HCT116 (cell line): ENCODE measurements at regions not wholly inside any gene's neighbourhood (a gene's known extent, or its start where the extent isn't known, plus 50 kb on each side); places are given as distances from the start of the nearest gene placed in this dataset.

ENCODE experiments used
- ATAC-seq: fragments of 200-7000 bp; cut with Tn5 transposase; 2 replicates; pipeline ENCODE4 v1.9.1; 2020; ENCODE audit warnings: mild to moderate bottlenecking, moderate library complexity
- BruUV-seq: library from RNA; stranded (reverse); fragments of 400-500 nt; replicated peaks from 2 replicates; lab custom pipeline; 2021; lab: Mats Ljungman, UMichigan
- CTCF ChIA-PET: fragments of 300-600 bp; sonication (Branson Sonifier 250); formaldehyde crosslinking; loops from one replicate; lab custom pipeline; 2021; ENCODE audit warnings: antibody characterized with exemption; lab: Charles Lee
- POLR2A ChIA-PET: fragments of 300-600, 350-600 bp; sonication (Branson Sonifier 250); formaldehyde crosslinking; loops from one replicate; lab custom pipeline; 2021; ENCODE audit warnings: antibody characterized with exemption; lab: Charles Lee
- RAD21 ChIA-PET, 2 experiments: fragments of 300-600 bp; sonication (Branson Sonifier 250); formaldehyde crosslinking; loops; one replicate each; lab custom pipeline; 2023; ENCODE audit warnings: low total read pairs in 2 of 2; ENCODE audit not compliant: uncharacterized antibody in 2 of 2, unreplicated experiment in 2 of 2, low non-redundant PET in 1 of 2; lab: Charles Lee
- DNase-seq: peaks from one replicate; pipeline ENCODE4 v3.0.0-alpha.2; 2010; ENCODE audit warnings: low read depth, low spot score
- H2AFZ ChIP-seq: fragments of 200-600 bp; shearing (Covaris generic), sonication (generic); 2 replicates; pipeline ENCODE4 v1.6.1; 2017; ENCODE audit warnings: low read depth, mixed run types, mixed read lengths, antibody characterized with exemption, low read length; ENCODE audit not compliant: poor library complexity, severe bottlenecking
- H3K27ac ChIP-seq: 2 replicates; pipeline ENCODE4 v1.5.1; 2012; ENCODE audit warnings: low read depth, low read length
- H3K27me3 ChIP-seq: fragments of 200-600 bp; sonication (generic); 2 replicates; pipeline ENCODE4 v1.6.1; 2016; ENCODE audit warnings: mixed run types, low read length, mixed read lengths; ENCODE audit not compliant: insufficient read depth
- H3K36me3 ChIP-seq, 2 experiments: fragments of 200-500 bp in 1 of 2; fragments of 200-600 bp in 1 of 2; sonication (Bioruptor generic) in 1 of 2; sonication (generic) in 1 of 2; 2 replicates each; pipeline versions ENCODE4 v1.5.1 to v1.6.1; 2014 to 2016; ENCODE audit warnings: low read length in 2 of 2, inconsistent platforms in 1 of 2, mixed read lengths in 1 of 2, mixed run types in 1 of 2; ENCODE audit not compliant: insufficient read depth in 2 of 2, control insufficient read depth in 1 of 2
- H3K4me1 ChIP-seq, 2 experiments: fragments of 200-600 bp in 1 of 2; sonication (generic) in 1 of 2; 2 replicates each; pipeline versions ENCODE4 v1.5.1 to v1.6.1; 2012 to 2017; ENCODE audit warnings: low read length in 2 of 2, inconsistent platforms in 1 of 2, mild to moderate bottlenecking in 1 of 2, mixed read lengths in 1 of 2, mixed run types in 1 of 2, moderate library complexity in 1 of 2; ENCODE audit not compliant: insufficient read depth in 2 of 2, control insufficient read depth in 1 of 2
- H3K4me2 ChIP-seq: fragments of 200-600 bp; sonication (generic); 2 replicates; pipeline ENCODE4 v1.6.1; 2017; ENCODE audit warnings: mixed run types, low read length, mixed read lengths
- H3K4me3 ChIP-seq, 2 experiments: fragments of 200-600 bp in 1 of 2; sonication (generic) in 1 of 2; replicated peaks in 1 of 2; 2 replicates each; pipeline ENCODE4 v1.5.1; 2011 to 2016; ENCODE audit warnings: low read length in 2 of 2, control low read depth in 1 of 2, low read depth in 1 of 2, mild to moderate bottlenecking in 1 of 2, mixed read lengths in 1 of 2, mixed run types in 1 of 2
- H3K79me2 ChIP-seq: fragments of 200-600 bp; sonication (generic); 2 replicates; pipeline ENCODE4 v1.6.1; 2017; ENCODE audit warnings: mild to moderate bottlenecking, mixed run types, low read length, moderate library complexity, mixed read lengths; ENCODE audit not compliant: insufficient read depth
- H3K9ac ChIP-seq: fragments of 200-600 bp; sonication (generic); 2 replicates; pipeline ENCODE4 v1.6.1; 2016; ENCODE audit warnings: low read length, mixed read lengths
- H3K9me2 ChIP-seq: fragments of 200-600 bp; sonication (generic), shearing (Covaris generic); 2 replicates; pipeline ENCODE4 v1.6.1; 2017; ENCODE audit warnings: mixed run types, mild to moderate bottlenecking, moderate library complexity; ENCODE audit not compliant: insufficient read depth
- H3K9me3 ChIP-seq, 2 experiments: fragments of 200-500 bp in 1 of 2; fragments of 200-600 bp in 1 of 2; sonication (Bioruptor generic) in 1 of 2; sonication (generic) in 1 of 2; 2 replicates each; pipeline ENCODE4 v1.6.1; 2014 to 2017; ENCODE audit warnings: low read length in 2 of 2, mixed read lengths in 2 of 2, inconsistent platforms in 1 of 2, low read depth in 1 of 2, mild to moderate bottlenecking in 1 of 2, mixed run types in 1 of 2, moderate library complexity in 1 of 2; ENCODE audit not compliant: control insufficient read depth in 1 of 2, insufficient read depth in 1 of 2
- H4K20me1 ChIP-seq: fragments of 200-600 bp; sonication (generic), shearing (Covaris generic); 2 replicates; pipeline ENCODE4 v1.6.1; 2017; ENCODE audit warnings: mixed run types, mild to moderate bottlenecking, moderate library complexity; ENCODE audit not compliant: insufficient read depth
- CTCF ChIP-seq, 3 experiments: fragments of 200-600 bp in 1 of 3; sonication (generic) in 1 of 3; IDR thresholded peaks in 2 of 3; conservative IDR thresholded peaks in 1 of 3; 2 replicates each; pipeline ENCODE4 v1.5.1; 2012 to 2017; ENCODE audit warnings: low read depth in 2 of 3, low read length in 2 of 3, antibody characterized with exemption in 1 of 3, borderline replicate concordance in 1 of 3, control low read depth in 1 of 3, mild to moderate bottlenecking in 1 of 3, mixed read lengths in 1 of 3, mixed run types in 1 of 3, moderate library complexity in 1 of 3; ENCODE audit not compliant: insufficient read depth in 1 of 3
- EGR1 ChIP-seq: IDR thresholded peaks from 2 replicates; pipeline ENCODE4 v1.6.1; 2012; ENCODE audit warnings: low read depth
- ELF1 ChIP-seq: IDR thresholded peaks from 2 replicates; pipeline ENCODE4 v1.6.1; 2012; ENCODE audit warnings: low read depth, borderline replicate concordance
- POLR2A ChIP-seq: IDR thresholded peaks from 2 replicates; pipeline ENCODE4 v1.7.0; 2011; ENCODE audit warnings: borderline replicate concordance; ENCODE audit not compliant: insufficient read depth, insufficient read length; ENCODE audit errors: extremely low read depth
- SIN3A ChIP-seq: IDR thresholded peaks from 2 replicates; pipeline ENCODE4 v1.6.1; 2012; ENCODE audit warnings: low read depth
- SP1 ChIP-seq: IDR thresholded peaks from 2 replicates; pipeline ENCODE4 v1.6.1; 2012; ENCODE audit warnings: low read depth
- TCF7L2 ChIP-seq: IDR thresholded peaks from 2 replicates; pipeline ENCODE4 v1.7.0; 2011; ENCODE audit warnings: borderline replicate concordance, inconsistent platforms; ENCODE audit not compliant: insufficient read depth, insufficient read length; ENCODE audit errors: extremely low read depth
- YY1 ChIP-seq: IDR thresholded peaks from 2 replicates; pipeline ENCODE4 v1.6.1; 2011; ENCODE audit warnings: low read length, low read depth, moderate library complexity, mild to moderate bottlenecking; ENCODE audit not compliant: insufficient replicate concordance; ENCODE audit errors: extremely low read depth
- ZFX ChIP-seq: fragments of 450-650 bp; IDR thresholded peaks from 2 replicates; pipeline ENCODE4 v1.6.1; 2017
- intact Hi-C: fragments of 100-400 bp; cut with micrococcal nuclease; formaldehyde crosslinking; loops from 2 replicates; pipeline ENCODE4 v1.10.0; 2022
- TF ChIP-seq, protein P1 (sequence below): IDR thresholded peaks from 2 replicates; pipeline ENCODE4 v1.6.1; 2011; ENCODE audit warnings: mild to moderate bottlenecking, low read length, moderate library complexity; ENCODE audit not compliant: insufficient replicate concordance; ENCODE audit errors: extremely low read depth

DNA sequence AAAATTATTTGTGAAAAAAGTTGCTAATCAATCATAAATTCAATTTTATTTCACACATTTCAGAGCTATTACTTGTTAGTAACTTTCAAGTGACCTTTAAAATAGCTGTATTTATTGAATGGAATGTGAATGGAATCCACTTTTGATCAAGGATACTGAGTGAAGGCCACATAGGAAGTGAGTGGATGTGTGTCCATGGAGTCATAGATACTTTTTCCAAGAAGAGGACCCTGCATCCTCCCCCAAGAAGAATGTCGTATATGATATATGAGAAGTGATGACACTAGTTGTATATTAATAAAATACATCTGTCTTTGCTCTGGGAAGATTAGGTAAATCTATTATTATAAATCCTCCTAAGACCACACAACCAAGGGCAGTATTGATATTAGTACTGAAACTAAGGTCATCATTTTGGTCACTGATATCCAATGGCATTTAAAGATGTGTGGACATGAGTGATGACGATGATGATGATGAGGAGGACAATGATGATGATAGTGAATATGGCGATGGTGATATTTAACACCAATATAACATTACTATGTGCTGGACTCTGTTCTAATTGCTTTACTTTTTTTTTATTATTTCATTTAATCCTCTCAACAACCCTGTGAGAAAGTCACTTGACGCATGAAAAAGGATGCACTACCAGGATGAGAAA, 493.0 kb upstream of the NR2F2 start:
- Histone ChIP-seq H3K9me2 (no peaks in the 10 kb centered on the region), H3K27me3 (no peaks in the 10 kb centered on the region), H3K27ac (no peak overlapping the region), H3K4me3 (no peak overlapping the region), H3K9ac (no peak overlapping the region), H3K4me2 (no peak overlapping the region), H2AFZ (no peak overlapping the region), H3K36me3 (no peaks in the 10 kb centered on the region), H3K79me2 (no peaks in the 10 kb centered on the region), H4K20me1 (no peaks in the 10 kb centered on the region), H3K9me3 (no peaks in the 10 kb centered on the region), H3K4me1 (no peaks in the 10 kb centered on the region)
- no TSS peak for BruUV-seq
- TF ChIP-seq, protein P1, sequence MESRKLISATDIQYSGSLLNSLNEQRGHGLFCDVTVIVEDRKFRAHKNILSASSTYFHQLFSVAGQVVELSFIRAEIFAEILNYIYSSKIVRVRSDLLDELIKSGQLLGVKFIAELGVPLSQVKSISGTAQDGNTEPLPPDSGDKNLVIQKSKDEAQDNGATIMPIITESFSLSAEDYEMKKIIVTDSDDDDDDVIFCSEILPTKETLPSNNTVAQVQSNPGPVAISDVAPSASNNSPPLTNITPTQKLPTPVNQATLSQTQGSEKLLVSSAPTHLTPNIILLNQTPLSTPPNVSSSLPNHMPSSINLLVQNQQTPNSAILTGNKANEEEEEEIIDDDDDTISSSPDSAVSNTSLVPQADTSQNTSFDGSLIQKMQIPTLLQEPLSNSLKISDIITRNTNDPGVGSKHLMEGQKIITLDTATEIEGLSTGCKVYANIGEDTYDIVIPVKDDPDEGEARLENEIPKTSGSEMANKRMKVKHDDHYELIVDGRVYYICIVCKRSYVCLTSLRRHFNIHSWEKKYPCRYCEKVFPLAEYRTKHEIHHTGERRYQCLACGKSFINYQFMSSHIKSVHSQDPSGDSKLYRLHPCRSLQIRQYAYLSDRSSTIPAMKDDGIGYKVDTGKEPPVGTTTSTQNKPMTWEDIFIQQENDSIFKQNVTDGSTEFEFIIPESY, result no peak
- no peak for TF ChIP-seq TCF7L2
- no peak for TF ChIP-seq ZFX
- no peak for TF ChIP-seq POLR2A
- TF ChIP-seq CTCF (IDR thresholded peaks at IDR 0.05 in 2 of 3, conservative IDR thresholded peaks at IDR 0.05 in 1 of 3; ENCODE audit: borderline replicate concordance in 1 of 3, insufficient read depth in 1 of 3, low read depth in 2 of 3, low read length in 2 of 3), result no peak
- no peak for TF ChIP-seq SIN3A
- TF ChIP-seq EGR1, result no peak
- no peak for TF ChIP-seq YY1
- no peak for TF ChIP-seq ELF1
- TF ChIP-seq SP1, result no peak
- DNase-seq (no peak), ATAC-seq (no peak)
- RAD21 ChIA-PET, result no interaction called here
- intact Hi-C loops, result no loop called here
- POLR2A ChIA-PET, result no interaction called here
- CTCF ChIA-PET, result no interaction called here
